ENCODE measurements at regions not wholly inside any gene's neighbourhood (a gene's known extent, or its start where the extent isn't known, plus 50 kb on each side); places are given as distances from the start of the nearest gene placed in this dataset.

- TF ChIP-seq CTCF (IDR thresholded peaks at IDR 0.05; ENCODE audit: poor library complexity, severe bottlenecking) (no peak), RAD21 (conservative IDR thresholded peaks at IDR 0.05) (no peak), EP300 (conservative IDR thresholded peaks at IDR 0.05; ENCODE audit: poor library complexity, severe bottlenecking) (no peak)
Measured at GRCh38 chr2:58788402-58788801, 547.3 kb upstream of the FANCL start.
